Astrocyte (in vitro differentiated cells and primary cell): ENCODE measurements at regions not wholly inside any gene's neighbourhood (a gene's known extent, or its start where the extent isn't known, plus 50 kb on each side); places are given as distances from the start of the nearest gene placed in this dataset.

ENCODE experiments used
- EZH2 ChIP-seq: IDR thresholded peaks from 2 replicates; pipeline ENCODE4 v1.6.1; 2012; ENCODE audit warnings: mild to moderate bottlenecking, low read length, inconsistent platforms; ENCODE audit not compliant: insufficient read depth
- TF ChIP-seq, protein P1 (sequence below): IDR thresholded peaks from 2 replicates; pipeline ENCODE4 v1.5.1; 2011; ENCODE audit warnings: low read depth, mild to moderate bottlenecking, inconsistent platforms, low read length, moderate library complexity; ENCODE audit not compliant: insufficient read depth

DNA sequence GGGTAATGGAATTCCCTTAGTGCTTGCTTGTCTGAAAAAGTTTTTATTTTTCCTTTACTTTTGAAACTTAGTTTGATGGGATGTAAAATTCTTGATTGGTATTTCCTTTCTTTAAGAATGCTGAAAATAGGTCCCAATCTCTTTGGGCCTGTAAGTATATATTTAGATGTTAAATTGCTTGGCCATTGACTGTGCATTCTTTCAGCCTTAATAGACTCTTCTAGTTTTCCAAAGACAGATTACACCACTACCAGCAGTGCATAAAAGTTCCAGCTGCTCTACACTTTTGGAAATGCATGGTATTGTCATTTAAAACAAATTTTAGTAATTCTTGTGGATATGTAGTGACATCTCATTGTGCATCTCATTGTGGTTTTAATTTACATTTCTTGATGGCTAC is 464.8 kb upstream of the USP24 start:
- TF ChIP-seq, protein P1, sequence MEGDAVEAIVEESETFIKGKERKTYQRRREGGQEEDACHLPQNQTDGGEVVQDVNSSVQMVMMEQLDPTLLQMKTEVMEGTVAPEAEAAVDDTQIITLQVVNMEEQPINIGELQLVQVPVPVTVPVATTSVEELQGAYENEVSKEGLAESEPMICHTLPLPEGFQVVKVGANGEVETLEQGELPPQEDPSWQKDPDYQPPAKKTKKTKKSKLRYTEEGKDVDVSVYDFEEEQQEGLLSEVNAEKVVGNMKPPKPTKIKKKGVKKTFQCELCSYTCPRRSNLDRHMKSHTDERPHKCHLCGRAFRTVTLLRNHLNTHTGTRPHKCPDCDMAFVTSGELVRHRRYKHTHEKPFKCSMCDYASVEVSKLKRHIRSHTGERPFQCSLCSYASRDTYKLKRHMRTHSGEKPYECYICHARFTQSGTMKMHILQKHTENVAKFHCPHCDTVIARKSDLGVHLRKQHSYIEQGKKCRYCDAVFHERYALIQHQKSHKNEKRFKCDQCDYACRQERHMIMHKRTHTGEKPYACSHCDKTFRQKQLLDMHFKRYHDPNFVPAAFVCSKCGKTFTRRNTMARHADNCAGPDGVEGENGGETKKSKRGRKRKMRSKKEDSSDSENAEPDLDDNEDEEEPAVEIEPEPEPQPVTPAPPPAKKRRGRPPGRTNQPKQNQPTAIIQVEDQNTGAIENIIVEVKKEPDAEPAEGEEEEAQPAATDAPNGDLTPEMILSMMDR, result no peak
- TF ChIP-seq EZH2, result no peak
